ENCODE measurements at regions not wholly inside any gene's neighbourhood (a gene's known extent, or its start where the extent isn't known, plus 50 kb on each side); places are given as distances from the start of the nearest gene placed in this dataset.

- no peak for TF ChIP-seq POLR2A (IDR thresholded peaks at IDR 0.05; ENCODE audit: low read length)
- no peak for TF ChIP-seq GATA1 (IDR thresholded peaks at IDR 0.05; ENCODE audit: low read depth, low read length)
Measured at GRCh38 chr15:87713475-87713879, 543.1 kb downstream of the NTRK3 start.
